Vagina (tissue), 2 donors: ENCODE measurements at regions not wholly inside any gene's neighbourhood (a gene's known extent, or its start where the extent isn't known, plus 50 kb on each side); places are given as distances from the start of the nearest gene placed in this dataset.
"Not testable (repeated sequence)": the region's sequence is repeated elsewhere in the genome, so short reads cannot be mapped to it uniquely, and the experiment has no call there.

ENCODE experiments used
- CTCF ChIP-seq, 3 experiments: fragments of 450-650 bp in 2 of 3; fragments of 200-600 bp in 1 of 3; sonication (generic) in 1 of 3; IDR thresholded peaks; one replicate each; pipeline ENCODE4 v1.5.1; 2017 to 2019; ENCODE audit warnings: antibody characterized with exemption in 3 of 3, mild to moderate bottlenecking in 2 of 3, moderate library complexity in 2 of 3
- POLR2A ChIP-seq, 2 donors: fragments of 450-650 bp; IDR thresholded peaks; one replicate each; pipeline ENCODE4 v1.6.1; 2017; ENCODE audit warnings: antibody characterized with exemption in 2 of 2, mild to moderate bottlenecking in 2 of 2, moderate library complexity in 2 of 2

- TF ChIP-seq CTCF, POLR2A (IDR thresholded peaks at IDR 0.05): not testable (repeated sequence)
Measured at GRCh38 chr9:66795723-66796503, 104.6 kb upstream of the ZNF658 start.
